ENCODE measurements at regions not wholly inside any gene's neighbourhood (a gene's known extent, or its start where the extent isn't known, plus 50 kb on each side); places are given as distances from the start of the nearest gene placed in this dataset.

DNA sequence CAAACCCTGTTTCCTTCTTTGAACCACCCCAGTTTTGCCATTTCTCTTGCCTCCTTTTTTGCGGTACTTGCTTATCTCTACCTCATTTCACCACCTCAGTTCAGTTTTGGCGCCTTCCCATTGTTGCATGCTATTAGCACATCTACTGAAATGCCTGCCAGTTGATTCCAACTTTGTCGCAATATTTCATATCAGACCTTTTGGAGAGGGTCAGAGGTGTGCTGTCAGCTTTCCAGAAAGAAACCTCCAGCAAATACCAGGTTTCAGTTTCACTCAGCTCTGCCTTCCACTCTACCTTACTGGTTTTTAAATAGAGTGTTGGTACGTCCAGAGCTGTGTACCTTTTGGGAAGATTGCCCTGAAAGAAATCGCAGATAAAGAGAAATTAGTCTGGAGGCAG is 91.9 kb upstream of the CPEB2 start:
- H3K9me3 ChIP-seq = no peaks in the 10 kb centered on the region
- H3K4me3 ChIP-seq = no peak overlapping the region
- H3K36me3 ChIP-seq = no peaks in the 10 kb centered on the region
- TF ChIP-seq POLR2AphosphoS5 (IDR thresholded peaks at IDR 0.05) (no peak), POLR2A (IDR thresholded peaks at IDR 0.05) (no peak)
- TF ChIP-seq, protein P1, sequence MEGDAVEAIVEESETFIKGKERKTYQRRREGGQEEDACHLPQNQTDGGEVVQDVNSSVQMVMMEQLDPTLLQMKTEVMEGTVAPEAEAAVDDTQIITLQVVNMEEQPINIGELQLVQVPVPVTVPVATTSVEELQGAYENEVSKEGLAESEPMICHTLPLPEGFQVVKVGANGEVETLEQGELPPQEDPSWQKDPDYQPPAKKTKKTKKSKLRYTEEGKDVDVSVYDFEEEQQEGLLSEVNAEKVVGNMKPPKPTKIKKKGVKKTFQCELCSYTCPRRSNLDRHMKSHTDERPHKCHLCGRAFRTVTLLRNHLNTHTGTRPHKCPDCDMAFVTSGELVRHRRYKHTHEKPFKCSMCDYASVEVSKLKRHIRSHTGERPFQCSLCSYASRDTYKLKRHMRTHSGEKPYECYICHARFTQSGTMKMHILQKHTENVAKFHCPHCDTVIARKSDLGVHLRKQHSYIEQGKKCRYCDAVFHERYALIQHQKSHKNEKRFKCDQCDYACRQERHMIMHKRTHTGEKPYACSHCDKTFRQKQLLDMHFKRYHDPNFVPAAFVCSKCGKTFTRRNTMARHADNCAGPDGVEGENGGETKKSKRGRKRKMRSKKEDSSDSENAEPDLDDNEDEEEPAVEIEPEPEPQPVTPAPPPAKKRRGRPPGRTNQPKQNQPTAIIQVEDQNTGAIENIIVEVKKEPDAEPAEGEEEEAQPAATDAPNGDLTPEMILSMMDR (IDR thresholded peaks at IDR 0.05 in 8 of 11, conservative IDR thresholded peaks at IDR 0.05 in 3 of 11) = no peak
- intact Hi-C loops (cut with DNase I; ENCODE audit: low total_unique reads) = no loop called here
- H3K27ac ChIP-seq = no peak overlapping the region
- H3K27me3 ChIP-seq (replicated peaks in 1 of 7) = no peaks in the 10 kb centered on the region
- no peak for DNase-seq
- WGBS, 5 donors = 67 to 83% (median 74%) methylated on average over 5 of the region's 5 CpGs
- H3K4me1 ChIP-seq = peaks cover 0 to 4% (median 0%) of the 10 kb centered on the region in 6 donors

DNA sequence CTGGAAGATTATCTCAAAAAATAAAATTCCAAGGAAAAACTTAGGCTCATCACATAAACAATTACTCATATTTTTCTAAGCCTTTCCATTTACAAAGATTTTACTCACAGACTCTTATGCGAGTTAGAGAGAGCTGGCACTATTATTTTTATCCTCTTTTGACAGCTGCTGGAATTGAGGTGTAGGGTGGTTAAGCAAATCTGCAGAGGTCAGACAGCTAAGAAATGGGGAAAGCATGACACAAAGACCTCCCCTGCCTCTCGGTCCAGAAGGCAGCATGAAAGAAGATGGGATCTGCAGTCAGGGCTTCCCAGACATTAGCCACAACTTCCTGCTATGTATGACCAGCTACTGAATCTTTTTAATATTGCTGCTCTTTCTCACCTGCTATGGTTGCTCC is 89.9 kb upstream of the CPEB2 start:
- no peak overlapping the region for H3K4me3 ChIP-seq
- 60 to 73% (median 65%) methylated on average over 2 of the region's 2 CpGs for WGBS, 5 donors

DNA sequence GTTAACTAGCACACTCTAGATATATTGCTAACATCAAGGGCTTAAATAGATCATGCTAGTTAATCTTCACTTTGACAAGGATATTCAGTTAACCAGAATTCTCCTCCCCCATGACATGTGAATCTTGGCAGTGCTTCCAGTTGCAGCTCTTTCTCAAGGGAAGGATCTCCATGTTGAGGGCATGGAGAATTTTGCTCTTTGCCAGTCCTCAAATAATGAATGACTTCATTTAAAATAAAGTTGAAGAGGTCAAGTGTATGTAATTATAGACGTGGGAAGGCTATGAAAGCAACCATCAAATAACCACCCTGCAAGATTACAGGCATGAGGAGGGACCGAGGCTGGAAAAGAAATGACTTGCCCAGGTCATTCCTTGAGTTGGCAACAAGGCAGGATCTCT is 87.3 kb upstream of the CPEB2 start:
- 60 to 84% (median 70%) methylated on average over 2 of the region's 2 CpGs for WGBS, 5 donors

More for the DNA sequence above, 89.9 kb upstream of the CPEB2 start:
- Histone ChIP-seq H3K27ac (no peak overlapping the region), H3K4me1 (no peaks in the 10 kb centered on the region), H3K27me3 (replicated peaks in 1 of 7) (no peaks in the 10 kb centered on the region), H3K9me3 (no peaks in the 10 kb centered on the region), H3K36me3 (no peaks in the 10 kb centered on the region)
- TF ChIP-seq POLR2A (IDR thresholded peaks at IDR 0.05) (no peak), POLR2AphosphoS5 (IDR thresholded peaks at IDR 0.05) (no peak)
- TF ChIP-seq, protein P1 (IDR thresholded peaks at IDR 0.05 in 8 of 11, conservative IDR thresholded peaks at IDR 0.05 in 3 of 11) = no peak
- DNase-seq = no peak
- intact Hi-C loops (cut with DNase I; ENCODE audit: low total_unique reads) = no loop called here

GRCh38 chr4:14916554-14917297 is 85.6 kb upstream of the CPEB2 start:
- intact Hi-C loops (cut with DNase I; ENCODE audit: low total_unique reads) = no loop called here

More for the DNA sequence above, 87.3 kb upstream of the CPEB2 start:
- intact Hi-C loops (cut with DNase I; ENCODE audit: low total_unique reads) = no loop called here
- Histone ChIP-seq H3K36me3 (no peaks in the 10 kb centered on the region), H3K4me3 (no peak overlapping the region), H3K27ac (no peak overlapping the region), H3K27me3 (replicated peaks in 1 of 7) (no peaks in the 10 kb centered on the region), H3K4me1 (no peaks in the 10 kb centered on the region), H3K9me3 (no peaks in the 10 kb centered on the region)
- no peak for DNase-seq
- no peak for TF ChIP-seq POLR2AphosphoS5 (IDR thresholded peaks at IDR 0.05)
- TF ChIP-seq POLR2A (IDR thresholded peaks at IDR 0.05) = no peak
- TF ChIP-seq, protein P1 (IDR thresholded peaks at IDR 0.05 in 8 of 11, conservative IDR thresholded peaks at IDR 0.05 in 3 of 11) = no peak

More at GRCh38 chr4:14916554-14917297, 85.6 kb upstream of the CPEB2 start:
- DNase-seq = no peak
- no peak for TF ChIP-seq POLR2AphosphoS5 (IDR thresholded peaks at IDR 0.05)
- no peak for TF ChIP-seq POLR2A (IDR thresholded peaks at IDR 0.05)
- TF ChIP-seq, protein P1 (IDR thresholded peaks at IDR 0.05 in 8 of 11, conservative IDR thresholded peaks at IDR 0.05 in 3 of 11) = no peak
- Histone ChIP-seq H3K4me1 (no peaks in the 10 kb centered on the region), H3K36me3 (no peaks in the 10 kb centered on the region), H3K27ac (no peak overlapping the region), H3K27me3 (replicated peaks in 1 of 7) (no peaks in the 10 kb centered on the region), H3K4me3 (no peak overlapping the region), H3K9me3 (no peaks in the 10 kb centered on the region)
- WGBS, 5 donors = 60 to 74% (median 71%) methylated on average over 7 of the region's 7 CpGs

Measured in spleen (tissue), 11 donors.